ENCODE measurements at regions not wholly inside any gene's neighbourhood (a gene's known extent, or its start where the extent isn't known, plus 50 kb on each side); places are given as distances from the start of the nearest gene placed in this dataset.

DNA sequence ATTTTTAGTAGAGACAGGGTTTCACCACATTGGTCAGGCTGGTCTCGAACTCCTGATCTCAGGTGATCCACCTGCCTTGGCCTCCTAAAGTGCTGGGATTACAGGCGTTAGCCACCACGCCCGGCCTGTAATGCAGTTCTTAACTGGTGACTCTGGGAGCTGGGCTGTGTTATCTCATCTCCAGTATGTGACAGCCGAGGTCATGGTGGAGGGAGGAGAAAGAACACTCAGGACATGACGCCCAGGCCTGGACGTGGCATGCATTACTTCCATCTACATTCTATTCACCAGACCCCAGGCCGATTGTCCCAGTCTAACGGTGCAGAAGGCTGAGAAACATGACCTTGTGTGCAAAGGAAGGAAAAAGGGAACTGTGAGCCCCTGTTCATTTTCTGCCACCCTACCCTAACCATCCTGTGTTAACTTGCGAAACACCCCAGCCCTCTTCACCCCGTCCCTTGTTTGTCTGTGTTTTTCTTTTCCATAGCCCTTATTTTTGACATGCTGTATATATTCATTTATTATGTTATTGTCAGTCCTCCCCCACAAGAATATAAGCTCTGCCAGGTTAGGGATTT, 88.1 kb upstream of the ASAP2 start:
- intact Hi-C loops (cut with DNase I), result no loop called here
- H3K36me3 ChIP-seq, result no peaks in the 10 kb centered on the region
- DNase-seq (no peak), ATAC-seq (no peak)
- H3K4me3 ChIP-seq, result no peak overlapping the region
- TF ChIP-seq, protein P1, sequence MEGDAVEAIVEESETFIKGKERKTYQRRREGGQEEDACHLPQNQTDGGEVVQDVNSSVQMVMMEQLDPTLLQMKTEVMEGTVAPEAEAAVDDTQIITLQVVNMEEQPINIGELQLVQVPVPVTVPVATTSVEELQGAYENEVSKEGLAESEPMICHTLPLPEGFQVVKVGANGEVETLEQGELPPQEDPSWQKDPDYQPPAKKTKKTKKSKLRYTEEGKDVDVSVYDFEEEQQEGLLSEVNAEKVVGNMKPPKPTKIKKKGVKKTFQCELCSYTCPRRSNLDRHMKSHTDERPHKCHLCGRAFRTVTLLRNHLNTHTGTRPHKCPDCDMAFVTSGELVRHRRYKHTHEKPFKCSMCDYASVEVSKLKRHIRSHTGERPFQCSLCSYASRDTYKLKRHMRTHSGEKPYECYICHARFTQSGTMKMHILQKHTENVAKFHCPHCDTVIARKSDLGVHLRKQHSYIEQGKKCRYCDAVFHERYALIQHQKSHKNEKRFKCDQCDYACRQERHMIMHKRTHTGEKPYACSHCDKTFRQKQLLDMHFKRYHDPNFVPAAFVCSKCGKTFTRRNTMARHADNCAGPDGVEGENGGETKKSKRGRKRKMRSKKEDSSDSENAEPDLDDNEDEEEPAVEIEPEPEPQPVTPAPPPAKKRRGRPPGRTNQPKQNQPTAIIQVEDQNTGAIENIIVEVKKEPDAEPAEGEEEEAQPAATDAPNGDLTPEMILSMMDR (IDR thresholded peaks at IDR 0.05), result no peak
- H3K27me3 ChIP-seq (ENCODE audit: low read depth), result no peaks in the 10 kb centered on the region
- no peak overlapping the region for H3K27ac ChIP-seq
- no peaks in the 10 kb centered on the region for H3K4me1 ChIP-seq
- no peaks in the 10 kb centered on the region for H3K9me3 ChIP-seq

DNA sequence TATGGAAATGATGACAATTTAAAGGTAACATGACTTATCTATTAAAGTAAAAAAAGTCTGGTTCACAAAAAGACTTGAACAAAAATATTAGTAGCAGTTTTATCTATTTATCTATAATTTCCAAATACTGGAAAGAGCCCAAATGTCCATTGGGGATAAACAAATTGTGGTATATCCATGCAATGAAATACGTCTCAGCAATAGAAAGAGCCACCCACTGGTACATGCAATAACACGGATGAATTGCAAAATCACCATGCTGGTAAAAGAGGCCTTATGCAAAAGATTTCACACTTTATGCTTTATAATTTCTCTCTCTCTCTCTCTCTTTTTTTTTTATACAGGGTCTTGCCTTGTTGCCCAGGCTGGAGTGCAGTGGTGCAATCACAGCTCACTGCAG, 91.4 kb upstream of the ASAP2 start:
- H3K9me3 ChIP-seq, result no peaks in the 10 kb centered on the region
- H3K4me1 ChIP-seq, result no peaks in the 10 kb centered on the region
- DNase-seq (no peak), ATAC-seq (no peak)
- H3K4me3 ChIP-seq, result no peak overlapping the region
- no peaks in the 10 kb centered on the region for H3K27me3 ChIP-seq (ENCODE audit: low read depth)
- TF ChIP-seq, protein P1 (IDR thresholded peaks at IDR 0.05), result no peak
- intact Hi-C loops (cut with DNase I), result no loop called here
- H3K36me3 ChIP-seq, result no peaks in the 10 kb centered on the region
- no peak overlapping the region for H3K27ac ChIP-seq

DNA sequence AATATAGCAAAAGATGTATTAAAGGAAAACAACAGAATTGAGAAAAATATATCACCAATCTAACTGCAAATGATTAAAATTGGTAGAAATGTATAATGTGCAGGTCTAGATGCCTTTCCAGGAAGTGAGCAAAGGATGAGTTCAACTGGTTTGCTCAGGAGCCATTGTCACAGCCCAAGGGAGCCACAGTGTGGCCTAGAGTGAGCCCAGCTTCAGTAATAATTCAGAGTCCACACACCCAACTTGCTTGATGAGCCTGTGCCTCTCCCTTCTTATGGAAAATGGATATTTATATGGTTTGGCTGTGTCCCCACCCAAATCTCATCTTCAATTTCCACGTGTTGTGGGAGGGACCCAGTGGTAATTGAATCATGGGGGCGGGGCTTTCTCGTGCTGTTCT, 92.2 kb upstream of the ASAP2 start:
- ATAC-seq, result no peak
- H3K4me1 ChIP-seq, result no peaks in the 10 kb centered on the region
- no peaks in the 10 kb centered on the region for H3K27me3 ChIP-seq (ENCODE audit: low read depth)
- H3K36me3 ChIP-seq, result no peaks in the 10 kb centered on the region
- intact Hi-C loops (cut with DNase I), result no loop called here
- no peak for DNase-seq
- TF ChIP-seq, protein P1 (IDR thresholded peaks at IDR 0.05), result no peak
- H3K27ac ChIP-seq, result no peak overlapping the region
- no peak overlapping the region for H3K4me3 ChIP-seq
- H3K9me3 ChIP-seq, result no peaks in the 10 kb centered on the region

DNA sequence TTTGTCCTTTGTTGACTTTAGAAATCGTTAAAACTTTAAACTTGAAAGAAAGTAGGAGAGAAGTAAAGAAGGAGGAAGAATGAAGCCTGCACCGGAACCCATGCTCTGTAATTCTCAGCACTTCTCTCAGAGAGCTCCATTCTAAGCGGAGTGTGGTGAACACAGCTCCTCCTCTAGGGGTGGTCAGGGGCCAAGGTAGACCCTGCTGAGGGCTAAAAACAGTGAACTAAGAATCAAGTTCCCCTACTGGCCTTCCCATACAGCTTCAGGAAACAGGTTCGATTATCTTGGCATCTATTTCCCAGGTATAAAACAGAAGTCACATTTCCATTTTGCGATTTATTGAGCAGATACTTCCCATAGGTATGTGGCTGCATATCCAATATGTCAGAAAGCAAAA, 92.7 kb upstream of the ASAP2 start:
- intact Hi-C loops (cut with DNase I), result no loop called here
- ATAC-seq (no peak), DNase-seq (no peak)
- TF ChIP-seq, protein P1 (IDR thresholded peaks at IDR 0.05), result no peak
- H3K27me3 ChIP-seq (ENCODE audit: low read depth), result no peaks in the 10 kb centered on the region
- H3K4me1 ChIP-seq, result peaks cover under 1% of the 10 kb centered on the region
- no peaks in the 10 kb centered on the region for H3K36me3 ChIP-seq
- no peaks in the 10 kb centered on the region for H3K9me3 ChIP-seq
- no peak overlapping the region for H3K4me3 ChIP-seq
- H3K27ac ChIP-seq, result no peak overlapping the region

DNA sequence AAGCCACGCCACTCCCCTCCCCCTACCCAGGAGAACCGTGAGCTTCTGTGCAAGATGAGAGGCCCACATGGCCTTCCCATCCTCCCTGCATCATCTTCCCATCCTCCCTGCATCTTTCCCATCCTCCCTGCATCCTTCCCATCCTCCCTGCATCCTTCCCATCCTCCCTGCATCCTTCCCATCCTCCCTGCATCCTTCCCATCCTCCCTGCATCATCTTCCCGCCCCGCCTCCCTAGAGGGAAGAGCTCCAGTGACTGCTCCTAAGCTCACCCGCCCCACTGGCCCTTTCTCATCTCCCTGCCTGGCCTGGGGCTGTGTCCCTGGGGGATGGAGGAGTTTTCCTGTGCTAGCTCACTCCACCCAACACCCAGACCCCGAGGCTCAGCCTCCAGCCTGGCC, 93.3 kb upstream of the ASAP2 start:
- intact Hi-C loops (cut with DNase I), result no loop called here
- Histone ChIP-seq H3K9me3 (no peaks in the 10 kb centered on the region), H3K36me3 (no peaks in the 10 kb centered on the region), H3K27ac (no peak overlapping the region), H3K4me3 (no peak overlapping the region), H3K4me1 (peaks cover 7% of the 10 kb centered on the region), H3K27me3 (ENCODE audit: low read depth) (no peaks in the 10 kb centered on the region)
- TF ChIP-seq, protein P1 (IDR thresholded peaks at IDR 0.05), result no peak
- no peak for ATAC-seq
- DNase-seq, result no peak

Measured in lower lobe of right lung (tissue), 2 donors.